Osteoblast (primary cell): ENCODE measurements at regions not wholly inside any gene's neighbourhood (a gene's known extent, or its start where the extent isn't known, plus 50 kb on each side); places are given as distances from the start of the nearest gene placed in this dataset.

Source experiments
- DNase-seq: peaks from one replicate; pipeline ENCODE4 v3.0.0; 2011; ENCODE audit warnings: low spot score, mixed read lengths; ENCODE audit not compliant: insufficient read length; ENCODE audit errors: missing footprints
- H2AFZ ChIP-seq: 2 replicates; pipeline ENCODE4 v1.6.0; 2011; ENCODE audit warnings: mild to moderate bottlenecking, low read length
- H3K27ac ChIP-seq: 2 replicates; pipeline ENCODE4 v1.5.1; 2011; ENCODE audit warnings: mild to moderate bottlenecking, low read depth, low read length, moderate library complexity
- H3K27me3 ChIP-seq: 2 replicates; pipeline ENCODE4 v1.6.0; 2012; ENCODE audit warnings: mild to moderate bottlenecking, control low read depth, inconsistent platforms, low read length, moderate library complexity; ENCODE audit not compliant: insufficient read depth
- H3K36me3 ChIP-seq: 2 replicates; pipeline ENCODE4 v1.5.1; 2011; ENCODE audit warnings: mild to moderate bottlenecking, low read length, control low read depth, moderate library complexity; ENCODE audit not compliant: insufficient read depth
- H3K4me1 ChIP-seq: 2 replicates; pipeline ENCODE4 v1.5.1; 2011; ENCODE audit warnings: mild to moderate bottlenecking, low read length, control low read depth, moderate library complexity; ENCODE audit not compliant: insufficient read depth
- H3K4me2 ChIP-seq: 2 replicates; pipeline ENCODE4 v1.6.0; 2011; ENCODE audit warnings: mild to moderate bottlenecking, low read length; ENCODE audit not compliant: insufficient read depth
- H3K4me3 ChIP-seq: fragments of 200-600 bp; sonication (generic); 3 replicates; pipeline ENCODE4 v1.5.1; 2012; ENCODE audit warnings: mild to moderate bottlenecking, low read length, inconsistent platforms; ENCODE audit not compliant: insufficient read depth
- H3K79me2 ChIP-seq: 2 replicates; pipeline ENCODE4 v1.6.0; 2012; ENCODE audit warnings: mild to moderate bottlenecking, low read length, control low read depth, inconsistent platforms; ENCODE audit not compliant: insufficient read depth
- H3K9me3 ChIP-seq: 2 replicates; pipeline ENCODE4 v1.5.1; 2011; ENCODE audit warnings: low read depth, low read length, control low read depth
- H4K20me1 ChIP-seq: 2 replicates; pipeline ENCODE4 v1.6.0; 2012; ENCODE audit warnings: mild to moderate bottlenecking, low read length, control low read depth; ENCODE audit not compliant: insufficient read depth
- TF ChIP-seq, protein P1 (sequence below): IDR thresholded peaks from 2 replicates; pipeline ENCODE4 v1.5.1; 2011; ENCODE audit warnings: mild to moderate bottlenecking, low read depth, low read length, moderate library complexity; ENCODE audit errors: extremely low read depth

DNA sequence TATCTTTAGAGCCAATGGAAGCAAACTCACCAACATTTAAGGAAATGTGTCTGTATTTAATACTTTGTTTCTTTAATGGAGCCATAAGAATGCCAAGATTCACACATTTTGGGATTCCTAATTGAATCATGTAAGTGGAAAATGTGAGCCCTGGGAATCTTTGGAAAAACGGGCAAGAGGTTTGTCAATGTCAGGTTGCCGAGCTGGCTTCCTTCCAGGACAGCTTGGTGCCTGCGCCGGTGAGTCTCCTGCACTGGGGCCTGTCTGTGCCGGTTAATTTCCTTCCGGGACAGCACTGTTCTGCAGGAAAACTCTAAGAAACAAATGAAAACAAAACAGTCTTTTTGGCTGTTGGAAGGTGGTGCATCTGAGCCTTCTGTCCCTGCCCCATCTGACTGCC lies 210.6 kb downstream of the HAPSTR1 start:
- no peak overlapping the region for H3K4me3 ChIP-seq
- no peaks in the 10 kb centered on the region for H3K9me3 ChIP-seq
- H3K36me3 ChIP-seq, result no peaks in the 10 kb centered on the region
- H3K27ac ChIP-seq, result no peak overlapping the region
- TF ChIP-seq, protein P1, sequence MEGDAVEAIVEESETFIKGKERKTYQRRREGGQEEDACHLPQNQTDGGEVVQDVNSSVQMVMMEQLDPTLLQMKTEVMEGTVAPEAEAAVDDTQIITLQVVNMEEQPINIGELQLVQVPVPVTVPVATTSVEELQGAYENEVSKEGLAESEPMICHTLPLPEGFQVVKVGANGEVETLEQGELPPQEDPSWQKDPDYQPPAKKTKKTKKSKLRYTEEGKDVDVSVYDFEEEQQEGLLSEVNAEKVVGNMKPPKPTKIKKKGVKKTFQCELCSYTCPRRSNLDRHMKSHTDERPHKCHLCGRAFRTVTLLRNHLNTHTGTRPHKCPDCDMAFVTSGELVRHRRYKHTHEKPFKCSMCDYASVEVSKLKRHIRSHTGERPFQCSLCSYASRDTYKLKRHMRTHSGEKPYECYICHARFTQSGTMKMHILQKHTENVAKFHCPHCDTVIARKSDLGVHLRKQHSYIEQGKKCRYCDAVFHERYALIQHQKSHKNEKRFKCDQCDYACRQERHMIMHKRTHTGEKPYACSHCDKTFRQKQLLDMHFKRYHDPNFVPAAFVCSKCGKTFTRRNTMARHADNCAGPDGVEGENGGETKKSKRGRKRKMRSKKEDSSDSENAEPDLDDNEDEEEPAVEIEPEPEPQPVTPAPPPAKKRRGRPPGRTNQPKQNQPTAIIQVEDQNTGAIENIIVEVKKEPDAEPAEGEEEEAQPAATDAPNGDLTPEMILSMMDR, result no peak
- DNase-seq, result no peak
- no peak overlapping the region for H3K4me2 ChIP-seq
- no peaks in the 10 kb centered on the region for H4K20me1 ChIP-seq
- H2AFZ ChIP-seq, result no peak overlapping the region
- no peaks in the 10 kb centered on the region for H3K27me3 ChIP-seq
- no peaks in the 10 kb centered on the region for H3K79me2 ChIP-seq
- no peaks in the 10 kb centered on the region for H3K4me1 ChIP-seq

DNA sequence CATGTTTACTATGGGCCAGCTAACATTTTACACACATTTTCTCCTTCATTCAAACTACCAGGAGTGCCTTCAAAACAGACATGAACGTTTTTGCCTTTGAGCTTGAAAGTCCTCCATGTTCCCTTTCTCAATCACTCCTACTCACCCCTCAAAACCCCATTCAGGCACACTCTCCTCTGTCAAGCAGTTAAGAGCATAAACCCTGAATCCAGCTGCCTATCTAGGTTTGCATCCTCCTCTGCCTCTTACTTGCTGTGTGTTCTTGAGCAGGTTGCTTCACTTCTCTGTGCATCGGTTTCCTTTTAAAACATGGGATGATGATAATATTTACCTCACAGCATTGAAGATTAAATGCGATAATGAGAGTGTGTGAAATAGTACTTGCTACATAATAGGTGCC lies 215.3 kb downstream of the HAPSTR1 start:
- no peaks in the 10 kb centered on the region for H3K4me1 ChIP-seq
- no peaks in the 10 kb centered on the region for H3K36me3 ChIP-seq
- no peak overlapping the region for H3K4me3 ChIP-seq
- no peaks in the 10 kb centered on the region for H3K9me3 ChIP-seq
- TF ChIP-seq, protein P1, result no peak
- H3K79me2 ChIP-seq, result no peaks in the 10 kb centered on the region
- no peak overlapping the region for H2AFZ ChIP-seq
- H4K20me1 ChIP-seq, result no peaks in the 10 kb centered on the region
- no peak overlapping the region for H3K4me2 ChIP-seq
- DNase-seq, result no peak
- H3K27me3 ChIP-seq, result no peaks in the 10 kb centered on the region
- no peak overlapping the region for H3K27ac ChIP-seq

GRCh38 chr16:9307446-9307845 lies 216.0 kb downstream of the HAPSTR1 start:
- TF ChIP-seq, protein P1, result no peak
- H3K79me2 ChIP-seq, result no peaks in the 10 kb centered on the region
- H3K4me3 ChIP-seq, result no peak overlapping the region
- H3K27me3 ChIP-seq, result no peaks in the 10 kb centered on the region
- no peaks in the 10 kb centered on the region for H3K36me3 ChIP-seq
- H3K27ac ChIP-seq, result no peak overlapping the region
- no peaks in the 10 kb centered on the region for H3K9me3 ChIP-seq
- no peak overlapping the region for H3K4me2 ChIP-seq
- H2AFZ ChIP-seq, result no peak overlapping the region
- H3K4me1 ChIP-seq, result no peaks in the 10 kb centered on the region
- no peaks in the 10 kb centered on the region for H4K20me1 ChIP-seq
- DNase-seq, result no peak

- Histone ChIP-seq H3K79me2 (no peaks in the 10 kb centered on the region), H3K4me2 (no peak overlapping the region), H2AFZ (no peak overlapping the region), H3K27me3 (no peaks in the 10 kb centered on the region), H3K36me3 (no peaks in the 10 kb centered on the region), H4K20me1 (no peaks in the 10 kb centered on the region), H3K4me1 (no peaks in the 10 kb centered on the region), H3K9me3 (no peaks in the 10 kb centered on the region), H3K4me3 (no peak overlapping the region), H3K27ac (no peak overlapping the region)
- no peak for DNase-seq
- TF ChIP-seq, protein P1, result no peak
Measured at GRCh38 chr16:9308356-9308801, 216.9 kb downstream of the HAPSTR1 start.
